Psoas muscle (tissue), 7 donors: ENCODE measurements at regions not wholly inside any gene's neighbourhood (a gene's known extent, or its start where the extent isn't known, plus 50 kb on each side); places are given as distances from the start of the nearest gene placed in this dataset.
A peak's percentile ranks its signal among the peaks of the same experiment; 100 is the strongest.

Experiments used
- ATAC-seq, 4 donors: fragments of 200-7000 bp; cut with Tn5 transposase; one replicate each; pipeline ENCODE4 v1.9.1; 2020; ENCODE audit warnings: moderate library complexity in 3 of 4, mild to moderate bottlenecking in 2 of 4
- DNase-seq, 2 donors: peaks; one replicate each; pipeline ENCODE4 v3.0.0-alpha.2; 2020
- H3K27ac ChIP-seq: fragments of 200-600 bp; one replicate; pipeline ENCODE4 v1.8.0; 2022
- H3K27me3 ChIP-seq, 3 donors: fragments of 200-600 bp in 1 of 3; one replicate each; pipeline versions ENCODE4 v1.6.1 to v1.8.0; 2013 to 2022; ENCODE audit warnings: low read length in 2 of 3, mild to moderate bottlenecking in 2 of 3, moderate library complexity in 1 of 3; ENCODE audit not compliant: insufficient read depth in 3 of 3
- H3K36me3 ChIP-seq, 2 donors: fragments of 200-600 bp in 1 of 2; one replicate each; pipeline versions ENCODE4 v1.6.1 to v1.8.0; 2013 to 2022; ENCODE audit warnings: low read depth in 1 of 2, mild to moderate bottlenecking in 1 of 2, moderate library complexity in 1 of 2; ENCODE audit not compliant: insufficient read depth in 1 of 2
- H3K4me1 ChIP-seq: fragments of 200-600 bp; one replicate; pipeline ENCODE4 v1.8.0; 2022
- H3K4me3 ChIP-seq: fragments of 200-600 bp; one replicate; pipeline ENCODE4 v1.8.0; 2022; ENCODE audit warnings: mild to moderate bottlenecking
- H3K9me3 ChIP-seq: fragments of 200-600 bp; one replicate; pipeline ENCODE4 v1.8.0; 2022
- WGBS, 3 donors: extraction: QIAGEN DNeasy Blood & Tissue Kit; methylation state at CpG; one replicate each; pipeline versions ENCODE4 v1.1.6 to v1.1.7; 2013; 5-methylcytosine and 5-hydroxymethylcytosine counted together
- intact Hi-C, 2 donors: fragments of 100-400 bp; cut with DNase I; formaldehyde crosslinking; loops; one replicate each; pipeline versions ENCODE4 v1.11.0 to v1.14.2; 2022
- TF ChIP-seq, protein P1 (sequence below): fragments of 200-600 bp; IDR thresholded peaks from one replicate; pipeline ENCODE4 v1.8.0; 2022; ENCODE audit warnings: antibody characterized with exemption
- donor health status: healthy with polysubstance abuse.
- donor health status: DM: no; HTN: no; CAD: no; lungs with moderate emphysema.
- donor health status: Bipolar disorder and iron deficiency.
- donor health status: healthy.
- donor health status: DM: yes; HTN: yes; CAD: no.
- donor health status: DM: no; HTN: no; CAD: no.
- donor health status: DM: yes; HTN: yes; CAD: no.

DNA sequence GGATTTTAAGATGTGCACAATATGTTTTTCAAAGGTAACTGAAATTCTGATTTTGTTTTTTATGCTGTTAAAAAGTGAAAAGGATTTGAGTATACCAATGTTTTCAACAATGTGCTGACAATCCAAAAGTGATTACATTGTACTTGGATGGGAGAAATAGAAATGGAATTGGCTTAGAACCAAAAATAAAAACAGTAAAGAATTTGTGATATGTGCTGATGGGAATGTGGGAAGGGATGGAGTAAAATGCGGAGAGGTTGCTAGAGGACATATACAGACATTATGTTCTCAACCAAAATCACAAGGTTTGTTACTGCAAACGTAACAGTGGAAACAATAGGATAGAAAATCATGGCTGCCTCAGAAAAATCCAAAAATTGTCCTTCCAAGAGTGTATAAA is 279.3 kb upstream of the TENM4 start:
- no peaks in the 10 kb centered on the region for H3K27me3 ChIP-seq
- H3K4me3 ChIP-seq: no peak overlapping the region
- H3K4me1 ChIP-seq: no peaks in the 10 kb centered on the region
- ATAC-seq (no peak), DNase-seq (no peak)
- H3K36me3 ChIP-seq: no peaks in the 10 kb centered on the region
- peaks cover 1% of the 10 kb centered on the region for H3K9me3 ChIP-seq
- WGBS, 3 donors: 33 to 56% (median 47%) methylated on average over 2 of the region's 2 CpGs
- TF ChIP-seq, protein P1, sequence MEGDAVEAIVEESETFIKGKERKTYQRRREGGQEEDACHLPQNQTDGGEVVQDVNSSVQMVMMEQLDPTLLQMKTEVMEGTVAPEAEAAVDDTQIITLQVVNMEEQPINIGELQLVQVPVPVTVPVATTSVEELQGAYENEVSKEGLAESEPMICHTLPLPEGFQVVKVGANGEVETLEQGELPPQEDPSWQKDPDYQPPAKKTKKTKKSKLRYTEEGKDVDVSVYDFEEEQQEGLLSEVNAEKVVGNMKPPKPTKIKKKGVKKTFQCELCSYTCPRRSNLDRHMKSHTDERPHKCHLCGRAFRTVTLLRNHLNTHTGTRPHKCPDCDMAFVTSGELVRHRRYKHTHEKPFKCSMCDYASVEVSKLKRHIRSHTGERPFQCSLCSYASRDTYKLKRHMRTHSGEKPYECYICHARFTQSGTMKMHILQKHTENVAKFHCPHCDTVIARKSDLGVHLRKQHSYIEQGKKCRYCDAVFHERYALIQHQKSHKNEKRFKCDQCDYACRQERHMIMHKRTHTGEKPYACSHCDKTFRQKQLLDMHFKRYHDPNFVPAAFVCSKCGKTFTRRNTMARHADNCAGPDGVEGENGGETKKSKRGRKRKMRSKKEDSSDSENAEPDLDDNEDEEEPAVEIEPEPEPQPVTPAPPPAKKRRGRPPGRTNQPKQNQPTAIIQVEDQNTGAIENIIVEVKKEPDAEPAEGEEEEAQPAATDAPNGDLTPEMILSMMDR: no peak
- no peak overlapping the region for H3K27ac ChIP-seq
- intact Hi-C loops: no loop called here

DNA sequence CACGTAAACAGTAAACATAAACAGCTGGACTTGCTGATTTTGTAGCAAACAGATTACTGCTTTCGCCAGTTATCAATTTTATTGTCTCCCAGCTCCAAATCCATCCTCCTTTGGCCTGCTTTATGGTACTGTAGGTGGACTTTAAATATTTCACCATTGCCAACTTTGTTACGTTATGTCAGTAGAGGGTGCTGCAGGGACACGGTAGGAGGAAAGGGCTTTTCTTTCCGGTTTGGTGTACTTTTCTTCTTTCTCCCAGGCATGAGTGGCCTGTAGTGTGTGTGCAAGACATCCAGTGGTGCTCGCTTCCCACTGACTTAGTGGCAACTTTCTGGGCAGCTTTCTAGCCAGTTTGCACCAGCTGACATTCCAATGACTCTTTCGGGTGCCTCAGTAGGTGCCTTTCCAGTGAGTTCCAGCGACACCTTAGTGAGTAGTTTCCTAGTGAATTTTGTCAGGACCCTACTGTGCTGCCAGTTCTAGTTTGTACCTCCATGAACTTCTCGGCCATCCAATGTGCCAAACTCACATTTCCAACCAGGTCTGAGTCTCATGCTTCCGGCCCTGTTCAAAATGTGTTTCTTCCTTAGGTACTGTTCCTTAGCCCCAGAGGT is 267.6 kb upstream of the TENM4 start:
- Histone ChIP-seq H3K36me3 (no peaks in the 10 kb centered on the region), H3K27me3 (no peaks in the 10 kb centered on the region), H3K27ac (no peak overlapping the region), H3K4me3 (no peak overlapping the region), H3K9me3 (peaks cover 11% of the 10 kb centered on the region), H3K4me1 (no peaks in the 10 kb centered on the region)
- ATAC-seq (peak in 1 of 4 donors; percentile 51), DNase-seq (no peak)
- intact Hi-C loops: loop anchor here in 1 of 2 donors (10.0 kb wide), 1 partner anchor 446 kb away; no protein-coding TSS in a partner anchor
- TF ChIP-seq, protein P1: peak; percentile 14
- 56 to 60% (median 58%) methylated on average over 10 of the region's 10 CpGs for WGBS, 3 donors

DNA sequence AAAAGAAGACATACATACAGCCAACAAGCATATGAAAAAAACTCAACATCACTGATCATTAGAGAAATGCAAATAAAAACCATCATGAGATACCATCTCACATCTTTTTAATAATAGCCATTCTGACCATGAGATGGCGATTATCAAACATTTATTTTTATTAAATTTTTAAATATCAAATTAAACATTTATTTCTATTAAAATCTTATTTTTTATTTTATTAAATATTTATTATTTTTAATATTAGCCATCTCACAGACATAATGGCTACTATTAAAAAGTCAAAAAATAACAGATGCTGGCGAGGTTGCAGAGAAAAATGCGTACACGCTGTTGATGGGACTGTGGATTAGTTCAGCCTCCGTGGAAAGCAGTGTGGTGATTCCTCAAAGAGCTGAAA is 264.8 kb upstream of the TENM4 start:
- DNase-seq (no peak), ATAC-seq (no peak)
- no peaks in the 10 kb centered on the region for H3K36me3 ChIP-seq
- no peaks in the 10 kb centered on the region for H3K9me3 ChIP-seq
- TF ChIP-seq, protein P1: no peak
- intact Hi-C loops: loop anchor here in 1 of 2 donors (10.0 kb wide), 1 partner anchor 449 kb away; no protein-coding TSS in a partner anchor
- no peaks in the 10 kb centered on the region for H3K27me3 ChIP-seq
- 77 to 95% (median 91%) methylated on average over 5 of the region's 5 CpGs for WGBS, 3 donors
- no peaks in the 10 kb centered on the region for H3K4me1 ChIP-seq
- no peak overlapping the region for H3K27ac ChIP-seq
- H3K4me3 ChIP-seq: no peak overlapping the region

DNA sequence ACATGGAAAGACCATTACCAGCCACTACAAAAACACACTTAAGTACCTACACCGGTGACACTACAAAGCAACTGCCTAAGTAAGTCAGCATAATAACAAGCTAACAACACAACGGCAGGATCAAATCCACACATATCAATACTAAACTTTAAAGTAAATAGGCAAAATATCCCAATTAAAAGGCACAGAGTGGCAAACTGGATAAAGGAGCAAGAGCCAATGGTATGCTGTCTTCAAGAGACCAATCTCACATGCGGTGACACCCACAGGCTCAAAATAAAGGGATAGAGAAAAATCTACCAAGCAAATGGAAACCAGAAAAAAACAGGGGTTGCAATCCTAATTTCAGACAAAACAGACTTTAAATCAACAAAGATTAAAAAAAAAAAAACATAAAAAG is 261.5 kb upstream of the TENM4 start:
- no peaks in the 10 kb centered on the region for H3K9me3 ChIP-seq
- peaks cover 0 to under 1% (median 0%) of the 10 kb centered on the region in 3 donors for H3K27me3 ChIP-seq
- DNase-seq (no peak), ATAC-seq (no peak)
- WGBS, 3 donors: 92 to 99% (median 97%) methylated on average over 3 of the region's 3 CpGs
- no peak overlapping the region for H3K4me3 ChIP-seq
- H3K4me1 ChIP-seq: no peaks in the 10 kb centered on the region
- TF ChIP-seq, protein P1: no peak
- no peak overlapping the region for H3K27ac ChIP-seq
- H3K36me3 ChIP-seq: no peaks in the 10 kb centered on the region
- intact Hi-C loops: loop anchor here in 1 of 2 donors (10.0 kb wide), 1 partner anchor 452 kb away; no protein-coding TSS in a partner anchor

DNA sequence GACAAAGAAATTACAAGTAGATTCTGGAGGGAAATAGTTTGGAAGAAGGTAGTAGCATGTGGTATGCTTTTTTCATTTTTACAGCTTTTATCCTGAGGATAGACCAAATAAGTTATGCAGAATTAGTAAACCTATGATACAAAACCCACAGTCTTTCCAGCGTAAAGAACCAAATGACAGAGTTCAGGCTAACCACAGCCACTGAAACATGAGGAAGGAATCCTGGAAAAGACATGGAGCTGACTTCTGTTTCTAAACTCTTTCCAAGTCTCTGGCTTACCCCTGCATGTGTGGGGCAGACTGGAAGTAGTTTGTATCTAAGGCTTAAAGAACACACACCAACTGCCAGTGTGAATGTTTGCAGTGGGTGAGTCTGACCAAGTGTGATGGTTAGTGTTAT is 258.4 kb upstream of the TENM4 start:
- Histone ChIP-seq H3K4me1 (no peaks in the 10 kb centered on the region), H3K9me3 (no peaks in the 10 kb centered on the region), H3K36me3 (no peaks in the 10 kb centered on the region), H3K27me3 (peaks cover 0 to 4% (median 0%) of the 10 kb centered on the region in 3 donors), H3K27ac (no peak overlapping the region), H3K4me3 (no peak overlapping the region)
- intact Hi-C loops: no loop called here
- TF ChIP-seq, protein P1: no peak
- 66 to 78% (median 73%) methylated on average over 1 of the region's 1 CpG for WGBS, 3 donors
- DNase-seq (no peak), ATAC-seq (no peak)
